Peyer's patch (tissue), 4 donors: ENCODE measurements at regions not wholly inside any gene's neighbourhood (a gene's known extent, or its start where the extent isn't known, plus 50 kb on each side); places are given as distances from the start of the nearest gene placed in this dataset.

Experiments
- POLR2A ChIP-seq, 2 donors: fragments of 450-650 bp; IDR thresholded peaks; one replicate each; pipeline ENCODE4 v1.5.1; 2017; ENCODE audit warnings: antibody characterized with exemption in 2 of 2, mild to moderate bottlenecking in 2 of 2, moderate library complexity in 2 of 2
- TF ChIP-seq, protein P1 (sequence below), 6 experiments: fragments of 450-650 bp in 4 of 6; fragments of 200-600 bp in 2 of 6; sonication (generic) in 1 of 6; IDR thresholded peaks; one replicate each; pipeline ENCODE4 v1.5.1; 2017 to 2019; ENCODE audit warnings: antibody characterized with exemption in 6 of 6, mild to moderate bottlenecking in 3 of 6, moderate library complexity in 1 of 6

DNA sequence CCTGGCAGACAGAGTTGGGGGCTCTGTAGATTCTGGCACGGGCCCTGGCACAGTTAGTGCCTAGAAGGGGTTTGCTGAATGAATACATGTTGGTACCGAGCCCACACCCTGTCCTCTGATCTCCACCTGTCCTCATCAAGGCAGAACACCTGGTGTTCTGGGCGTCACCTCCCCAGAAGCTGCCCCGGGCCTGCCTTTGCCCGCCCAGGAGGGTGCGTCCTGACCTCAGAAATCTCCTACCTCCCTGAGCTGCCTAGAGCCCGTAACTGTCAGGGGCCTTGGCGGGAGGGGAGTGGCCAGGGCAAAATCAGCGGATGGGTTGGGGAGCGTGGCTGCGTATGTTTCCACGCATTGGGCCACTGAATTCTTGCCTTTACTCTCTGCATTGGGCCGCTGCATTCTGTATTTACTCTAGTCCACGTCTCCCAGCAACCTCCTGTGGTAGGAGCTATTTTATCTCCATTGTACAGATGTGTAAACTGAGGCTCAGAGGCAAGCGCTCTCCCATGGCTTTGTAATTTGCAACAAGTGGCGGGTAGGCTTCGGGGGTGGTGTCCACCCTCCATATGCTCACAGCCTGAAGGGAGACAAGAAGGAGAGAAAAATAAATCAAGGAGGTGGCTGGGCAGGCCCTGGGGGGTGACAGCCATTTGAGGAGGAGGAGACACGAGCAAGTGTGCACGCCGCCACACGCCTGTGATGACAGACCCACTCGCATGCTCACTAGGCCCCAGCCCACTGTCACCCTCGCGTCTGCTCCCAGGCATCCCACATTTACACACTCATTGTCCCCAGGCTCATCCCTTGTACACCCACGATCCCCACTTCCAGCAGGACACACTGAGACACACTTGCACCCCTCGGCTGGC, 95.7 kb upstream of the WNT4 start:
- TF ChIP-seq, protein P1, sequence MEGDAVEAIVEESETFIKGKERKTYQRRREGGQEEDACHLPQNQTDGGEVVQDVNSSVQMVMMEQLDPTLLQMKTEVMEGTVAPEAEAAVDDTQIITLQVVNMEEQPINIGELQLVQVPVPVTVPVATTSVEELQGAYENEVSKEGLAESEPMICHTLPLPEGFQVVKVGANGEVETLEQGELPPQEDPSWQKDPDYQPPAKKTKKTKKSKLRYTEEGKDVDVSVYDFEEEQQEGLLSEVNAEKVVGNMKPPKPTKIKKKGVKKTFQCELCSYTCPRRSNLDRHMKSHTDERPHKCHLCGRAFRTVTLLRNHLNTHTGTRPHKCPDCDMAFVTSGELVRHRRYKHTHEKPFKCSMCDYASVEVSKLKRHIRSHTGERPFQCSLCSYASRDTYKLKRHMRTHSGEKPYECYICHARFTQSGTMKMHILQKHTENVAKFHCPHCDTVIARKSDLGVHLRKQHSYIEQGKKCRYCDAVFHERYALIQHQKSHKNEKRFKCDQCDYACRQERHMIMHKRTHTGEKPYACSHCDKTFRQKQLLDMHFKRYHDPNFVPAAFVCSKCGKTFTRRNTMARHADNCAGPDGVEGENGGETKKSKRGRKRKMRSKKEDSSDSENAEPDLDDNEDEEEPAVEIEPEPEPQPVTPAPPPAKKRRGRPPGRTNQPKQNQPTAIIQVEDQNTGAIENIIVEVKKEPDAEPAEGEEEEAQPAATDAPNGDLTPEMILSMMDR (IDR thresholded peaks at IDR 0.05) = no peak
- TF ChIP-seq POLR2A (IDR thresholded peaks at IDR 0.05) = no peak
